22Rv1 (cell line): ENCODE measurements at regions not wholly inside any gene's neighbourhood (a gene's known extent, or its start where the extent isn't known, plus 50 kb on each side); places are given as distances from the start of the nearest gene placed in this dataset.

Source experiments
- H3K27ac ChIP-seq: fragments of 450-650 bp; 2 replicates; pipeline ENCODE4 v1.5.1; 2017
- CTCF ChIP-seq: fragments of 450-650 bp; IDR thresholded peaks from 2 replicates; pipeline ENCODE4 v1.5.1; 2017; ENCODE audit warnings: mild to moderate bottlenecking
- ZFX ChIP-seq: fragments of 450-650 bp; IDR thresholded peaks from 2 replicates; pipeline ENCODE4 v1.6.1; 2017; ENCODE audit warnings: antibody characterized with exemption, borderline replicate concordance

- H3K27ac ChIP-seq, result no peak overlapping the region
- no peak for TF ChIP-seq CTCF
- TF ChIP-seq ZFX, result no peak
Observed at GRCh38 chr6:77565370-77565769, 87.5 kb upstream of the MEI4 start.

- TF ChIP-seq ZFX, result no peak
- TF ChIP-seq CTCF, result no peak
- H3K27ac ChIP-seq, result no peak overlapping the region
Observed at GRCh38 chr6:77566235-77566634, 86.6 kb upstream of the MEI4 start.

- TF ChIP-seq ZFX (no peak), CTCF (no peak)
- H3K27ac ChIP-seq, result no peak overlapping the region
Observed at GRCh38 chr6:77568570-77568969, 84.3 kb upstream of the MEI4 start.

- TF ChIP-seq CTCF (no peak), ZFX (no peak)
- no peak overlapping the region for H3K27ac ChIP-seq
Observed at GRCh38 chr6:77573843-77574242, 79.0 kb upstream of the MEI4 start.

- no peak overlapping the region for H3K27ac ChIP-seq
- no peak for TF ChIP-seq ZFX
- TF ChIP-seq CTCF, result no peak
Observed at GRCh38 chr6:77587963-77588362, 64.9 kb upstream of the MEI4 start.
